GM19397 (cell line): ENCODE measurements at regions not wholly inside any gene's neighbourhood (a gene's known extent, or its start where the extent isn't known, plus 50 kb on each side); places are given as distances from the start of the nearest gene placed in this dataset.
A peak's percentile ranks its signal among the peaks of the same experiment; 100 is the strongest.
"Not testable (repeated sequence)": the region's sequence is repeated elsewhere in the genome, so short reads cannot be mapped to it uniquely, and the experiment has no call there.

Source experiments
- ATAC-seq: cut with Tn5 transposase; IDR thresholded peaks from one replicate; pipeline ENCODE4 v1.9.1; 2021; ENCODE audit warnings: mild to moderate bottlenecking, moderate library complexity; ENCODE audit not compliant: unreplicated experiment

DNA sequence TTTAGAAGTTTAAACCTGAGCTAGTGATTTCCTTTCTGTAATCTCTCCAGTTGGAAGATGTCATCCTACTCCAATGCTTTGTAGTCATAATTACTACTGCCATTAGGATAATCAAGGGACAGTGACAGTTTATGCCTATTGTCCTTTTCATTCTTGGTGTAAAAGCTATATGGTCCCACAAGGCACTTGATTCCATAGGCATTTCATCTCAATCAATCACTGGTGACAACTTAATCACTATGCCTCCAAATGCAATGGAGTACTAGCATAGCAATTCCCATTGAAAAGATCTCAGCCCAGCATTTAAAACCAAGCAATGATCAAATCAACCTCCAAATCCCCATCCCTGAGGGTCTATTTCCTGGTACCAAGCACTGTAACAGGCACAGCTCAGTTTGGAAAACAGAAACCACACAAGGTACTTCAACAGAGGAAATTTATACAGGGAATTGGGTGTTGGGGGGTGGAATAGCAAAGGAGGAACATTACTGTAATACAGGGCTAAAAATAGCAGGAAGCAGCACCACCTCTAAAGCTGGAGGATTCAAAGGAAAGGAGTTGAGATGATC lies 51.0 kb downstream of the FHIP2A start:
- ATAC-seq, result no peak

DNA sequence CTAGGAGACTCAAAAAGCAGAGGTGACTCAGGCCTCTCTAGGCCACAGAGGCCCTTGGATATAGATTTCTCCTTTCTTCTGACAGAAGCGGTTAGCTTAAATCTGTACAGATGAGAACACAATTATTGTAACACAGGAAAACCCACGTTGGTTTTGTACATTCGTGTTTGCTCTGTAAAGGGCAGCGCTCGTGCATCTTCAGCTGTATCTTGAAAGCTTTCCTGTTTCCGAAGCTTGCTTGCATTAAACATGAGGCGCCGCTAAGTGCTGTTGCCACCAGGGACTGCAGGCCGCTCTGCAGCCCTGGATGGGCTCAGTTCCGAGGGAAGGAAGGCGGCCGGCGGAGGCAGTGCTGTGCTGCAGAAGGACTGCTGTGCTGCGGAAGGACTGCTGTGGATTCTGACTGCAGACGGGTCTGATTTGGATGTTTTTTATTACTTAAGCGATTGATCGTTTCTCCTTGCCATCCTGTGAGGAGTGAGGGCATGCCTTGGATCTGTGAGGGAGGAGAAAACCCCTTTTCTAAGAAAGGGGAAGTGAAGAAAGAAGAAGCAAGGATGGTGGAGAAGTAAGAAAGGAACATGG lies 53.3 kb downstream of the FHIP2A start:
- ATAC-seq, result peak; percentile 64

DNA sequence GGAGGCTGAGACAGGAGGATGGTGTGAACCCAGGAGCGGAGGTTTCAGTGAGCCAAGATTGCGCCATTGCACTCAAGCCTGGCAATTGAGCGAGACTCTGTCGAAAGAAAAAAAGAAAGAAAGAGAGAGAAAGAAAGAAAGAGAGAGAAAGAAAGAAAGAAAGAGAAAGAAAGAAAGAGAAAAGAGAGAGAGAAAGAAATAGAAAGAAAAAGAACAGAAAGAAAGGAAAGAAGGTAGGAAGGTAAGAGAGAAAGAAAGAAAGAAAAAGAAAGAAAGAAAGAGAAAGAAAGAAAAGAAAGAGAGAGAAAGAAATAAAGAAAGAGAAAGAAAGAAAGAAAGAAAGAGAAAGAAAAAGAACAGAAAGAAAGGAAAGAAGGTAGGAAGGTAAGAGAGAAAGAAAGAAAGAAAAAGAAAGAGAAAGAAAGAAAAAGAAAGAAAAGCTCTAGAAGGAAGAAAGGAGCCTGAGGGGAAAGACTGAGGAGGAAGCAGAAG lies 54.1 kb downstream of the FHIP2A start:
- not testable (repeated sequence) for ATAC-seq

DNA sequence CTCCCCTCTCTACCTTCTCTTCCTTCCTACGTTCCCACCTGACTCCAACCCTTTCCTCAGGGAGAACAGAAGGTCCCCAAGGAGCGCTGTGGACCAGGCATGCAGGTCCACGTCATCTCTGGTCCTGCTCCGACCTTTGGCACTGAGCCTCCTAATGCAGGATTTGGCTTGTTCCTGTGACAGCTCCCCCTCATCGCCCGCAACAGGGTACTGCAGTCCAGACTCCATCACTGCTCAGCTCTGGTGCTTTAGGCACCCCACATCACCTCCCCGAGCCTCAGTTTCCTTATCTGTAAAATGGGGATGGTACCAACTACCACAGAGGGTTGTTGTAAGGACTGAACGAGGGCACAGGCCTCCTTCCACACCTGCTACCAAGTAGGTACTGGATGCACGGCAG lies 54.6 kb downstream of the FHIP2A start:
- ATAC-seq, result no peak

GRCh38 chr10:114876602-114877300 lies 55.2 kb downstream of the FHIP2A start:
- no peak for ATAC-seq

GRCh38 chr10:114877301-114877644 lies 55.7 kb downstream of the FHIP2A start:
- ATAC-seq, result no peak

DNA sequence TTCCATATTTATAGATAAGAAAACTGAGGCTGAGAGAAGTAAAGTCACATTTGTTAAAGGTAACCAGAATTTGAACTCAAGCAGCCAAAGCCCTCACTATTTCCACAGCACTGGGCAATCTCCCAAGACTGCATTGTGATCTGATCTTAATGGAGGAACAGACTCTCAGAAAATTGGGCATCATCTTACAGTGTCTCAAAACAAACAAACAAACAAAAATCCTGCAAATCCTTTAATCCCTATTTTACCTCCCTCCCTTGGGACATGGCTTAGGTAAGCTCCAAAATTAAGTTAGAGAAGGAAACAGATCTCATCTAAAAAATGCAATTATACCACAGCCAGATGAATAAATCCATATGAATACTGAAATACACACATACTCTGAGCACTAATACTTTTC lies 57.5 kb downstream of the FHIP2A start:
- no peak for ATAC-seq

DNA sequence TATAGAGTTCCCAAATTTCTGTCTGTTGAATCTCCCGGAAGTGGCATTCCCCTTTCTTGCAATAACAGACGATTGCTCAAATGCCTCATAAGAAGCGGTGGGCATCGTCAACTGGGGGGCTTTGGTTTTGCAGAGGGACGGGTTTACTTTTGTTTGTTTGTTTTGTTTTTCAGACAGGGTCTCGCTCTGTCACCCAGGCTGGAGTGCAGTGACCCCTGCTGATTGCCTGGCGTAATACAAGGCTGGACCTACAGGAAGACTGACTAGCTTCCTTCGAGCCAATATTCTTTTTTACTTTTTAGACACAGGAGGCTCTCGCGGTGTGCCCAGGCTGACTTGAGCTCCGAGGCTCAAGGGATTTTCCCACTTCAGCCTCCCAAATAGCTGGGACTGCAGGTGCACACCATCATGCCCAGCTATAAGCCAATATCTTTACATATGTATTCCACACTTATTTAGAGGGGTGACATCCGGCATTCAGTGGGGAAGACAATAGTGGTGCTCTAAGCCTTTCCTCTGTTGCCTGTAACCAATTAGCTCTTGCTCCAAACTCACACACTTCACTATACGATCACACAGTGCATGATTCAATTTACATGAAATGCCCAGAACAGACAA lies 58.1 kb downstream of the FHIP2A start:
- peak; percentile 58 for ATAC-seq

GRCh38 chr10:114881417-114881816 lies 56.6 kb upstream of the TRUB1 start:
- ATAC-seq, result no peak

- no peak for ATAC-seq
These were observed 56.1 kb upstream of the TRUB1 start for GRCh38 chr10:114881901-114882300.

GRCh38 chr10:114885443-114885842 lies 52.6 kb upstream of the TRUB1 start:
- ATAC-seq, result no peak
